ENCODE measurements at regions not wholly inside any gene's neighbourhood (a gene's known extent, or its start where the extent isn't known, plus 50 kb on each side); places are given as distances from the start of the nearest gene placed in this dataset.

GRCh38 chr3:66808891-66809594 lies 189.1 kb upstream of the KBTBD8 start:
- no peak overlapping the region for H3K27ac ChIP-seq

GRCh38 chr3:66809595-66809958 lies 188.5 kb upstream of the KBTBD8 start:
- no peak for TF ChIP-seq CTCF (IDR thresholded peaks at IDR 0.05)
- DNase-seq (ENCODE audit: low spot score), result no peak
- no peak overlapping the region for H3K27ac ChIP-seq
- no peak overlapping the region for H3K4me3 ChIP-seq

More at GRCh38 chr3:66808891-66809594, 189.1 kb upstream of the KBTBD8 start:
- TF ChIP-seq CTCF (IDR thresholded peaks at IDR 0.05), result no peak
- no peak overlapping the region for H3K4me3 ChIP-seq
- no peak for DNase-seq (ENCODE audit: low spot score)

- Histone ChIP-seq H3K27ac (no peak overlapping the region), H3K4me3 (no peak overlapping the region)
- TF ChIP-seq CTCF (IDR thresholded peaks at IDR 0.05), result no peak
- DNase-seq (ENCODE audit: low spot score), result no peak
Observed at GRCh38 chr3:66812136-66812535, 186.0 kb upstream of the KBTBD8 start.

- no peak for TF ChIP-seq CTCF (IDR thresholded peaks at IDR 0.05)
- Histone ChIP-seq H3K27ac (no peak overlapping the region), H3K4me3 (no peak overlapping the region)
- DNase-seq (ENCODE audit: low spot score), result no peak
Observed at GRCh38 chr3:66812741-66813140, 185.4 kb upstream of the KBTBD8 start.

GRCh38 chr3:66816090-66816761 lies 181.9 kb upstream of the KBTBD8 start:
- Histone ChIP-seq H3K27ac (no peak overlapping the region), H3K4me3 (no peak overlapping the region)
- no peak for DNase-seq (ENCODE audit: low spot score)
- peak; percentile 36 for TF ChIP-seq CTCF (IDR thresholded peaks at IDR 0.05)

GRCh38 chr3:66817951-66818557 lies 180.1 kb upstream of the KBTBD8 start:
- DNase-seq (ENCODE audit: low spot score), result no peak
- H3K27ac ChIP-seq, result no peak overlapping the region
- TF ChIP-seq CTCF (IDR thresholded peaks at IDR 0.05), result no peak
- no peak overlapping the region for H3K4me3 ChIP-seq
